ENCODE measurements at regions not wholly inside any gene's neighbourhood (a gene's known extent, or its start where the extent isn't known, plus 50 kb on each side); places are given as distances from the start of the nearest gene placed in this dataset.
"Not testable (repeated sequence)": the region's sequence is repeated elsewhere in the genome, so short reads cannot be mapped to it uniquely, and the experiment has no call there.

- Mint-ChIP-seq H3K4me1 (peaks cover 2% of the 10 kb centered on the region), H3K9me3 (no peaks in the 10 kb centered on the region), H3K27ac (no peak overlapping the region), H3K4me3 (no peak overlapping the region), H3K27me3 (peaks cover 6% of the 10 kb centered on the region)
- no peak for DNase-seq
- no peak for ATAC-seq
Measured at GRCh38 chr16:86951041-86951822, 366.0 kb downstream of the C16orf95 start.

DNA sequence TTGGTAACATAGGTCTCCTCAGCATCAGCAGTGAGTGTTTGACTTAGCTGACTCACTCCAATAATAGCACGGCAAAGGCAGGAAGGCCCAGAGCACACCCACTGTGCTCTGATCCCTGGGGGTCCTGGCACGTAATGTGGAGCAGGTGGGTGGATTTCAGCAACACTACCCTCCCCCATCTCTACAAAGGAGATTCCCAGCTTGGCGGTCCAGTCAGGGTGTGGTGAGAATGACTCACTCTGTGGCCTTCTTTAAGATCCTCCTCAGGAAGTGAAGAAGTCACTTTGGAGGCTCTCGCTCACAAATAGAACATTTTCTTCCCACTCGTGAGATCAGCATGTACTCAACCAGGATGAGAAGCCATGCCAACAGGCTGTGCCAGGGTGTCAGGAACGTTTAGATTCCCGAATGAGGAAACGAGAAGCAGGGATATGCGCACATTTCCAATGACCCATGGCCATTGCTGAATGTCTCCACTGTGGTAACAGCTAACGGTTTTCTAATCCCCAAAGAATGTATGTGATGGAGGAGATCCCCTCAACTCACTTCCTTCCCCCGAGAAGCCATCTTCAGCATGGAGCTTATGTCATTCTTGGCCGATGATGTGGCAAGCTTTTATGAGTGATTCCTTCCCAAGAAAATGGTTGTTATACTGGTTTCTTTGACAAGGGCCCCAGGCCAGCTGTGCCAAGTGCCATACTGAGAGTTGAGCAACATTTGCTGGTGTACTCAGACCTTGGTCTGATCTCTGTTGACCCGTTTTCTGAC lies 365.2 kb downstream of the C16orf95 start:
- Mint-ChIP-seq H3K9me3 (no peaks in the 10 kb centered on the region), H3K4me1 (peaks cover 10% of the 10 kb centered on the region), H3K27ac (no peak overlapping the region), H3K4me3 (no peak overlapping the region), H3K27me3 (peaks cover 6% of the 10 kb centered on the region)
- ATAC-seq (no peak), DNase-seq (no peak)

GRCh38 chr16:86952769-86953168 lies 364.4 kb downstream of the C16orf95 start:
- DNase-seq (no peak), ATAC-seq (no peak)
- no peak overlapping the region for H3K27ac Mint-ChIP-seq
- H3K9me3 Mint-ChIP-seq = no peaks in the 10 kb centered on the region
- H3K4me3 Mint-ChIP-seq = no peak overlapping the region
- peaks cover 7% of the 10 kb centered on the region for H3K27me3 Mint-ChIP-seq
- H3K4me1 Mint-ChIP-seq = peaks cover 10% of the 10 kb centered on the region

- Mint-ChIP-seq H3K27ac (no peak overlapping the region), H3K4me1 (peaks cover 10% of the 10 kb centered on the region), H3K9me3 (no peaks in the 10 kb centered on the region), H3K27me3 (peaks cover 18% of the 10 kb centered on the region), H3K4me3 (no peak overlapping the region)
- ATAC-seq (no peak), DNase-seq (no peak)
Measured at GRCh38 chr16:86953631-86954391, 363.4 kb downstream of the C16orf95 start.

DNA sequence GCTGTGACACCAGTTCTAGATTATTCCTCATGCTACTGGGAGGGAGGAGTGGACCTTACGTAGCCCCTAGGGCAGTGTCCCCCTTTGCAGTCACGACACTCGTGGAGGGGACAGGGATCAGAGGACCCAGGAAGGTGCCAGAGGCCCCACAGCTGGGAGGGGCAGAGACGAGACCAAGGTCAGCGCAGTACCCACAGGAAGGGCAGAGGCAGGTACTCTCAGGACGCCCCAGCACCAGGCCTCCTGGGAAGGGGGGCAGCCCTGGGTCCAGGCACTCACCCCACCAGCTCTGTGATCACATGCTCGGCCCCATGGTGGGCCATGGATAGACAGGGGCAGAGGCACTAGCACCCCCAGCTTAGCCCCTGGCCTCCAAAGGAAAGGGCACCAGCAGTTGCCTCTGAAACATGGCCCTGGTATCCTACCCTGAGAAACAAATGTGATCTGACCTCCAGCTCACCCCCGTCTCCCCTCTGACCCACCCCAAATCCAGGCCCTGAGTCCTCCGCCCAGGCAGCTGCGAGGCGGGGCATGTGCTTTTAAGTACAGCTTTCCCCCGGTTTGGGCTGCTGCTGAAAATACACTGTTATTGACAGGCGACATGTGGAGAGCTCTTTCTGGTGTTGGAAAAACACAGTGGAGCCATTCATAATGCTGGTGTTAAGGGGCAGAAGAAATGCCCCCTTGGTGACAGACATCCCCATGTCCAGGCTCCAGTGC lies 361.9 kb downstream of the C16orf95 start:
- H3K4me1 Mint-ChIP-seq = peaks cover 10% of the 10 kb centered on the region
- H3K9me3 Mint-ChIP-seq = no peaks in the 10 kb centered on the region
- H3K27ac Mint-ChIP-seq = peak overlapping the region in 1 of 2 donors; percentile 1
- no peak overlapping the region for H3K4me3 Mint-ChIP-seq
- no peak for DNase-seq
- H3K27me3 Mint-ChIP-seq = peaks cover 31% of the 10 kb centered on the region
- no peak for ATAC-seq

- ATAC-seq = no peak
Measured at GRCh38 chr16:86956437-86956836, 360.8 kb downstream of the C16orf95 start.

DNA sequence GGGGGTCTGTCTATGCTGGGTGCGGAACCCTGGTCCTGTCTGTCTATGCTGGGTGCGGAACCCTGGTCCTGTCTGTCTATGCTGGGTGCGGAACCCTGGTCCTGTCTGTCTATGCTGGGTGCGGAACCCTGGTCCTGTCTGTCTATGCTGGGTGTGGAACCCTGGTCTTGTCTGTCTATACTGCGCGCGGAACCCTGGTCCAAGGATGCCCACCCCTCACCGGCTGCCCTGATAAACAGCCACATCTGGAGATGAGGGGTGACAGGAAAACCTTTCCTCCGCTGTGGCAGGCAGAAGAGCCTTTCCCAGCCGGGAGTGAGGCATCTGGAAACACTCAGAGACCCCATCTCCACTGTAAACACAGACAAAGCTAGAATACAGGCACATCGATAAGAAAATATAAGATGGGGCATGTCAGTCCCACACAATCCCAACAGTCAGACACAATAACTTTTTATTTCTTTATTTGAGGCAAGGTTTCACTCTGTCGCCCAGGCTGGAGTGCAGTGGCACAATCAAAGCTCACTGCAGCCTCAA lies 359.5 kb downstream of the C16orf95 start:
- not testable (repeated sequence) for H3K27ac Mint-ChIP-seq, H3K9me3 Mint-ChIP-seq, H3K4me3 Mint-ChIP-seq, ATAC-seq, DNase-seq
- Mint-ChIP-seq H3K27me3 (peaks cover 31% of the 10 kb centered on the region), H3K4me1 (peaks cover 10% of the 10 kb centered on the region)

More at GRCh38 chr16:86956437-86956836, 360.8 kb downstream of the C16orf95 start:
- Mint-ChIP-seq H3K4me3 (peak overlapping the region in 1 of 2 donors; percentile 29), H3K9me3 (no peaks in the 10 kb centered on the region), H3K27ac (peak overlapping the region in 1 of 2 donors; percentile 72), H3K4me1 (peaks cover 10% of the 10 kb centered on the region), H3K27me3 (peaks cover 31% of the 10 kb centered on the region)
- DNase-seq = no peak

DNA sequence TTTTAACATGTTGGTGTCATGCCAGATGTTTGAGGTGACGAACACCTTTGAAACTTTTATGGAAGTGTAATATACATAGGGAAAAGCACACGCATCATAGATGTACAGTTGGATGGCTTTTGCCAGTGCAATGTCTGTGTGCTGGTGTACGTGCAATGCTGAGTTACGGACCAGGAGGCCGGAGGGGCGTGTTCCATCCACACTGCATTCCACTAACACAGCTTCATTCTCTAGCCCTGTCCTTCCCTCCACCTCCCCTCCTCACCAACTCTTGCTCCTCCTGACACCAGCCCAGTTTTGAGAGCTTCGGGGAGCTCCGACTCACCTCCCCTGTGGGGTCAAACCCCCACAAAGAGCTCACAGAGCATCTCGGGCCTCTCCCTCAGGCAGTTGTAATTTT lies 358.8 kb downstream of the C16orf95 start:
- peaks cover 31% of the 10 kb centered on the region for H3K27me3 Mint-ChIP-seq
- no peak overlapping the region for H3K4me3 Mint-ChIP-seq
- no peaks in the 10 kb centered on the region for H3K9me3 Mint-ChIP-seq
- DNase-seq (no peak), ATAC-seq (no peak)
- peaks cover 10% of the 10 kb centered on the region for H3K4me1 Mint-ChIP-seq
- H3K27ac Mint-ChIP-seq = no peak overlapping the region

GRCh38 chr16:86959091-86959651 lies 358.0 kb downstream of the C16orf95 start:
- Mint-ChIP-seq H3K27ac (no peak overlapping the region), H3K4me1 (peaks cover 10% of the 10 kb centered on the region), H3K27me3 (peaks cover 25% of the 10 kb centered on the region), H3K9me3 (no peaks in the 10 kb centered on the region), H3K4me3 (no peak overlapping the region)
- ATAC-seq (no peak), DNase-seq (no peak)

DNA sequence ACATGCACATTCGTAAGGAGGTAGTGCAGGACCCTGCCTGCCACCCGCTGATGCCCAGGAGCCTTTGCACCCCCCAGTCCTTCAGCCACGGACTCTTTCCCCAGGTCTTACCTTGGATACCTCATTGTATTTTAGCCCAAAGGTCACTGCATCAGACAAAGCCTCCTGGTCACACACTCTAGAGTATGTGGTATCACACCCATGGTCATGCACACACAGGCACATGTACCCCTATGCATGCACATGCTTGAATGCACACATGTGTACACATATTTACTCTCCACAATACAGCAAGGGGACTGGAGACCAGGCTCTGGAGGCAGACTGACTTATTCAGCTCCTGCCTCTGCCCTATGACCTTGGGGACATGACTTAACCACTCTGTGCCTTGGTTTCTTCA lies 357.5 kb downstream of the C16orf95 start:
- Mint-ChIP-seq H3K4me1 (peaks cover 10% of the 10 kb centered on the region), H3K27me3 (peaks cover 25% of the 10 kb centered on the region), H3K4me3 (no peak overlapping the region), H3K9me3 (no peaks in the 10 kb centered on the region), H3K27ac (peak overlapping the region in 1 of 2 donors; percentile 28)
- DNase-seq (no peak), ATAC-seq (no peak)

DNA sequence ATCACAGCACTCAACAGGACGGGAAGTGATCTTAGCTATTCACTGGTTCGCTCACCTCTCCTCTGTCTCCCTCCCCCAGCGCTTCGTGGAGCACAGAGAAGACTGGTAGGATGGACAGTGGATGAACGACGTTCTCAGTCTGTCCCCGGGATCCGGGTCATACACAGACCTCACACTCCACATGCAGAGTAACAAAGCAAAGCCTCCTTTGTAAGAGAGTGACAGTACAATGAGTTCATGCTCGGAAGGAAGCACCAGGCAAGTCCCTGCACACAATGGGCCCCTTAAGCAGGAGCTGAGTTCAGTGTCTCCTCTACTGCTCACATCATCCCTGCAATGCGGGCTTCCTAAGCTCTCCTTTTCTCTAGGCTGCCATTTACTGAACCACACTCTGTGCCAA lies 356.9 kb downstream of the C16orf95 start:
- no peak for ATAC-seq
- DNase-seq = no peak
- peaks cover 10% of the 10 kb centered on the region for H3K4me1 Mint-ChIP-seq
- H3K27ac Mint-ChIP-seq = no peak overlapping the region
- H3K27me3 Mint-ChIP-seq = peaks cover 28% of the 10 kb centered on the region
- H3K4me3 Mint-ChIP-seq = no peak overlapping the region
- H3K9me3 Mint-ChIP-seq = no peaks in the 10 kb centered on the region

DNA sequence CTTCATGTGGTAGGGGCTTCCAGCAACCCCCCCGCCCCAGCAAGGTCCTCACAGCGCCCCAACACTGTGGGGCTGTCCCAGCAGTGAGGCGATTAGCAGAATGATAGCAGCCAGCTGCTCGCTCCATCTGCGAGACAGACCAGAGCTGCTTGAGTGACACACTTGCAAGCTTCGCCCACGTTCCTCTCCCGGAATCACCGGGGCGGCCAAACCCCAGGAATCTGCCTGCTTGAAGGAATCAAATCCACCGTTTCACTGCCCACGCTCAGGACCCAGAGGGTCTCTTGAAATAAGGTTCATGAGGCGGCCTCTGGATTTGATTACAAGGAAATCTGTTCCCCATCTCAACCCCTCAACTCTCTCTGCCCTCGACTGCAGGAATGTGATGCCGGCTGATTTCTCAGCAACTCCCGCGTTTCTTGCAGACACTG lies 356.0 kb downstream of the C16orf95 start:
- DNase-seq = no peak
- peaks cover 35% of the 10 kb centered on the region for H3K27me3 Mint-ChIP-seq
- no peak for ATAC-seq
- H3K9me3 Mint-ChIP-seq = no peaks in the 10 kb centered on the region
- no peak overlapping the region for H3K4me3 Mint-ChIP-seq
- no peak overlapping the region for H3K27ac Mint-ChIP-seq
- H3K4me1 Mint-ChIP-seq = peaks cover 9% of the 10 kb centered on the region

GRCh38 chr16:86962259-86962658 lies 354.9 kb downstream of the C16orf95 start:
- Mint-ChIP-seq H3K9me3 (no peaks in the 10 kb centered on the region), H3K4me3 (no peak overlapping the region), H3K27ac (no peak overlapping the region), H3K4me1 (no peaks in the 10 kb centered on the region), H3K27me3 (peaks cover 35% of the 10 kb centered on the region)
- DNase-seq = no peak
- no peak for ATAC-seq

DNA sequence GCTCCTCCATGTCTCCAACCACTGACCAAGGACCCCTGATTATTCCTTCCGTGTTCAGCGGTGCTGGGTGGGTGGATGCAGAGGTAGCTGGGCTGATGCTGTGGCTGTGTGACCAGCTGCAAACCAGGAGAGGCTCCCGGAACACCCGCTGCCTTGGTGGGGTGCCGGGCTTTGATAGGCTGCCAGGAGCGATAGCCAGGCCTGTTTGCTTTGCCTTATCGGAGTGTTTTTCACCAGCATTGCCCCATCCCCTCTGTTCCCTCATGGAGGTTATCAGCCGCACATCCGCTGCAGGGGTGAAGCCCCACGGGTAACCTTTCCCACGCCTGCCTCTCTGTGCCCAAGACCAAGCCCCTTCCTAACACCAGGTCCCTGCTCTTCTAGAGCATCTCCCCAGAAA lies 354.3 kb downstream of the C16orf95 start:
- DNase-seq (no peak), ATAC-seq (no peak)
- no peak overlapping the region for H3K27ac Mint-ChIP-seq
- H3K4me3 Mint-ChIP-seq = no peak overlapping the region
- no peaks in the 10 kb centered on the region for H3K9me3 Mint-ChIP-seq
- H3K4me1 Mint-ChIP-seq = no peaks in the 10 kb centered on the region
- peaks cover 32% of the 10 kb centered on the region for H3K27me3 Mint-ChIP-seq
